ENCODE measurements at regions not wholly inside any gene's neighbourhood (a gene's known extent, or its start where the extent isn't known, plus 50 kb on each side); places are given as distances from the start of the nearest gene placed in this dataset.
A peak's percentile ranks its signal among the peaks of the same experiment; 100 is the strongest.

- TF ChIP-seq BHLHE40 (IDR thresholded peaks at IDR 0.05; ENCODE audit: borderline replicate concordance in 1 of 2, low read depth in 2 of 2, low read length in 1 of 2) (peak; percentile 70 to 74), RUNX3 (IDR thresholded peaks at IDR 0.05; ENCODE audit: low read length) (peak; percentile 91), ETV6 (conservative IDR thresholded peaks at IDR 0.05 in 1 of 2, IDR thresholded peaks at IDR 0.05 in 1 of 2; ENCODE audit: borderline replicate concordance in 1 of 2, low read depth in 1 of 2) (0 out of 4 replicates have a peak, but pooled peaks of 1 of the 2 experiments have one; percentile 55), EP300 (IDR thresholded peaks at IDR 0.05; ENCODE audit: borderline replicate concordance in 1 of 2, control insufficient read depth in 1 of 2, low read depth in 2 of 2, low read length in 2 of 2) (0 out of 4 replicates have a peak, but pooled peaks have one; percentile 10 to 41), NR2F1 (conservative IDR thresholded peaks at IDR 0.05) (peak; percentile 80), IKZF1 (conservative IDR thresholded peaks at IDR 0.05) (peak; percentile 56), PAX5 (IDR thresholded peaks at IDR 0.05; ENCODE audit: borderline replicate concordance, low read depth, low read length) (peak; percentile 56; the same call in 1 of the 2 replicates), SPI1 (IDR thresholded peaks at IDR 0.05; ENCODE audit: borderline replicate concordance, insufficient read depth, low read depth, low read length) (peak; percentile 20; the same call in 1 of the 2 replicates)
Observed at GRCh38 chr1:193479187-193479586, 292.8 kb upstream of the B3GALT2 start (continued).

GRCh38 chr1:193476748-193477147 is 290.3 kb upstream of the B3GALT2 start:
- Histone ChIP-seq H3K36me3 (ENCODE audit: control insufficient read depth in 2 of 2, insufficient read depth in 2 of 2, low read length in 1 of 2) (no peaks in the 10 kb centered on the region), H3K4me1 (ENCODE audit: control insufficient read depth, insufficient read depth, low read length) (peaks cover 4% of the 10 kb centered on the region; the same call in 1 of the 2 replicates), H3K9me3 (replicated peaks; ENCODE audit: control insufficient read depth, insufficient read depth, low read length) (no peaks in the 10 kb centered on the region; the same call in 2 of the 3 replicates), H4K20me1 (ENCODE audit: control insufficient read depth, insufficient read depth) (no peaks in the 10 kb centered on the region), H3K27me3 (replicated peaks in 1 of 2; ENCODE audit: control insufficient read depth in 2 of 2, insufficient read depth in 2 of 2, low read length in 1 of 2) (no peaks in the 10 kb centered on the region), H3K27ac (ENCODE audit: control insufficient read depth, insufficient read depth) (no peak overlapping the region), H3K79me2 (ENCODE audit: control insufficient read depth, insufficient read depth, low read length) (no peaks in the 10 kb centered on the region), H3K4me2 (ENCODE audit: control insufficient read depth, insufficient read depth) (no peak overlapping the region), H2AFZ (ENCODE audit: control insufficient read depth, low read depth, low read length) (no peak overlapping the region), H3K4me3 (no peak overlapping the region), H3K9ac (ENCODE audit: control insufficient read depth, insufficient read depth, low read length) (no peak overlapping the region)
- no peak for FAIRE-seq
- no peak for DNase-seq (ENCODE audit: low read depth, low spot score)
- 16% methylated on average over 6 of the region's 6 CpGs for WGBS (ENCODE audit: insufficient coverage, insufficient replicate concordance, low lambda C conversion rate, missing lambda C conversion rate)
- ATAC-seq, result peak; percentile 35; the same call in 1 of the 3 replicates
- ChIA-PET CTCF (interaction anchor here (1.2 to 1.4 kb wide), 2 partner anchors 9 to 38 kb away, joined by 3 to 4 read pairs; no protein-coding TSS in a partner anchor), POLR2A (no interaction called here), SMC1A (ENCODE audit: uncharacterized antibody, unreplicated experiment) (interaction anchor here (1.0 to 1.6 kb wide), 4 partner anchors 10 to 59 kb away, joined by 3 to 6 read pairs (median 4); no protein-coding TSS in a partner anchor), RAD21 (ENCODE audit: unreplicated experiment) (no interaction called here)
- intact Hi-C loops (cut with micrococcal nuclease; ENCODE audit: unreplicated experiment), result no loop called here
- no TSS peak for BruUV-seq (replicated peaks)
- in situ Hi-C loops (cut with MboI), result no loop called here
- TF ChIP-seq EED (IDR thresholded peaks at IDR 0.05; ENCODE audit: low read depth), result no peak
- no peak for TF ChIP-seq NRF1 (conservative IDR thresholded peaks at IDR 0.05; ENCODE audit: low read depth, low read length)
- TF ChIP-seq STAT1 (conservative IDR thresholded peaks at IDR 0.05), result no peak
- TF ChIP-seq SUZ12 (IDR thresholded peaks at IDR 0.05; ENCODE audit: unreplicated experiment), result no peak
- no peak for TF ChIP-seq EP300 (IDR thresholded peaks at IDR 0.05; ENCODE audit: borderline replicate concordance in 1 of 2, control insufficient read depth in 1 of 2, low read depth in 2 of 2, low read length in 2 of 2)
- no peak for TF ChIP-seq NFYA (IDR thresholded peaks at IDR 0.05; ENCODE audit: borderline replicate concordance, low read depth, low read length)
- no peak for TF ChIP-seq WRNIP1 (IDR thresholded peaks at IDR 0.05; ENCODE audit: borderline replicate concordance, low read depth, low read length)
- no peak for TF ChIP-seq LARP7 (IDR thresholded peaks at IDR 0.05)
- 0 out of 4 replicates have a peak, but pooled peaks of 1 of the 2 experiments have one; percentile 11 for TF ChIP-seq IKZF2 (IDR thresholded peaks at IDR 0.05)
- TF ChIP-seq BCL11A (IDR thresholded peaks at IDR 0.05; ENCODE audit: low read depth, low read length), result no peak
- no peak for TF ChIP-seq ASH2L (IDR thresholded peaks at IDR 0.05; ENCODE audit: borderline replicate concordance, low read depth)
- no peak for TF ChIP-seq ZNF207 (IDR thresholded peaks at IDR 0.05; ENCODE audit: borderline replicate concordance)
- no peak for TF ChIP-seq EZH2 (IDR thresholded peaks at IDR 0.05; ENCODE audit: borderline replicate concordance, control insufficient read depth, low read depth, low read length)
- TF ChIP-seq RELB (IDR thresholded peaks at IDR 0.05; ENCODE audit: low read depth), result peak; percentile 47; the same call in 1 of the 2 replicates
